Colonic mucosa (tissue), 4 donors: ENCODE measurements at regions not wholly inside any gene's neighbourhood (a gene's known extent, or its start where the extent isn't known, plus 50 kb on each side); places are given as distances from the start of the nearest gene placed in this dataset.

Source experiments
- DNase-seq: peaks from one replicate; pipeline ENCODE4 v3.0.0-alpha.2; 2020
- H3K27ac ChIP-seq: fragments of 200-600 bp; one replicate; pipeline ENCODE4 v1.8.0; 2021
- H3K27me3 ChIP-seq: fragments of 200-600 bp; one replicate; pipeline ENCODE4 v1.8.0; 2021
- H3K36me3 ChIP-seq: fragments of 200-600 bp; one replicate; pipeline ENCODE4 v1.8.0; 2021
- H3K4me1 ChIP-seq: fragments of 200-600 bp; one replicate; pipeline ENCODE4 v1.8.0; 2021; ENCODE audit warnings: mild to moderate bottlenecking
- H3K4me3 ChIP-seq: fragments of 200-600 bp; one replicate; pipeline ENCODE4 v1.8.0; 2021
- H3K9ac ChIP-seq, 2 donors: one replicate each; pipeline ENCODE4 v1.7.0; 2013; ENCODE audit warnings: control low read depth in 2 of 2, low read depth in 2 of 2, low read length in 2 of 2
- H3K9me3 ChIP-seq: fragments of 200-600 bp; one replicate; pipeline ENCODE4 v1.8.0; 2021
- CTCF ChIP-seq: fragments of 200-600 bp; IDR thresholded peaks from one replicate; pipeline ENCODE4 v1.8.0; 2022; ENCODE audit warnings: antibody characterized with exemption, mild to moderate bottlenecking
- intact Hi-C: fragments of 100-400 bp; cut with DNase I; formaldehyde crosslinking; loops from one replicate; pipeline ENCODE4 v1.14.1; 2022
- donor health status: healthy.
- donor health status: DM: no; HTN: no; CAD: no.
- donor health status: DM: no; HTN: no; CAD: no.

- Histone ChIP-seq H3K4me3 (no peak overlapping the region), H3K36me3 (no peaks in the 10 kb centered on the region), H3K27me3 (no peaks in the 10 kb centered on the region), H3K27ac (no peak overlapping the region), H3K9ac (no peak overlapping the region), H3K9me3 (no peaks in the 10 kb centered on the region), H3K4me1 (no peaks in the 10 kb centered on the region)
- intact Hi-C loops, result no loop called here
- DNase-seq, result no peak
- no peak for TF ChIP-seq CTCF
These were observed 151.3 kb upstream of the GGTLC1 start for GRCh38 chr20:24139846-24140245.

GRCh38 chr20:24138951-24139350, 150.4 kb upstream of the GGTLC1 start:
- Histone ChIP-seq H3K36me3 (no peaks in the 10 kb centered on the region), H3K27ac (no peak overlapping the region), H3K9ac (no peak overlapping the region), H3K4me1 (no peaks in the 10 kb centered on the region), H3K27me3 (no peaks in the 10 kb centered on the region), H3K4me3 (no peak overlapping the region), H3K9me3 (no peaks in the 10 kb centered on the region)
- DNase-seq, result no peak
- intact Hi-C loops, result no loop called here
- no peak for TF ChIP-seq CTCF

- DNase-seq, result no peak
- no peaks in the 10 kb centered on the region for H3K27me3 ChIP-seq
- no peak overlapping the region for H3K9ac ChIP-seq
- H3K4me1 ChIP-seq, result no peaks in the 10 kb centered on the region
- H3K9me3 ChIP-seq, result no peaks in the 10 kb centered on the region
- intact Hi-C loops, result no loop called here
- no peak for TF ChIP-seq CTCF
- no peak overlapping the region for H3K27ac ChIP-seq
- H3K4me3 ChIP-seq, result no peak overlapping the region
- no peaks in the 10 kb centered on the region for H3K36me3 ChIP-seq
These were observed 149.7 kb upstream of the GGTLC1 start for GRCh38 chr20:24138196-24138857.

- no peak for DNase-seq
- no peak for TF ChIP-seq CTCF
- intact Hi-C loops, result no loop called here
- Histone ChIP-seq H3K36me3 (no peaks in the 10 kb centered on the region), H3K4me3 (no peak overlapping the region), H3K4me1 (no peaks in the 10 kb centered on the region), H3K9me3 (no peaks in the 10 kb centered on the region), H3K27ac (no peak overlapping the region), H3K27me3 (no peaks in the 10 kb centered on the region), H3K9ac (no peak overlapping the region)
These were observed 148.2 kb upstream of the GGTLC1 start for GRCh38 chr20:24136659-24137246.

- H3K27me3 ChIP-seq, result no peaks in the 10 kb centered on the region
- H3K27ac ChIP-seq, result no peak overlapping the region
- no peaks in the 10 kb centered on the region for H3K36me3 ChIP-seq
- H3K9ac ChIP-seq, result no peak overlapping the region
- TF ChIP-seq CTCF, result no peak
- intact Hi-C loops, result no loop called here
- no peak overlapping the region for H3K4me3 ChIP-seq
- no peaks in the 10 kb centered on the region for H3K9me3 ChIP-seq
- H3K4me1 ChIP-seq, result no peaks in the 10 kb centered on the region
- no peak for DNase-seq
These were observed 147.2 kb upstream of the GGTLC1 start for GRCh38 chr20:24135781-24136180.
